GM12878 (cell line): ENCODE measurements at regions not wholly inside any gene's neighbourhood (a gene's known extent, or its start where the extent isn't known, plus 50 kb on each side); places are given as distances from the start of the nearest gene placed in this dataset.

ENCODE experiments used
- IKZF2 ChIP-seq, 2 experiments: fragments of 450-650 bp; IDR thresholded peaks; 2 replicates each; pipeline ENCODE4 v1.6.1; 2017; ENCODE audit warnings: mild to moderate bottlenecking in 2 of 2, moderate library complexity in 2 of 2
- MEF2B ChIP-seq: fragments of 450-650 bp; IDR thresholded peaks from 2 replicates; pipeline ENCODE4 v1.6.1; 2018; ENCODE audit warnings: mild to moderate bottlenecking, moderate library complexity; ENCODE audit not compliant: partially characterized antibody, poor library complexity, severe bottlenecking
- SRF ChIP-seq, 2 experiments: IDR thresholded peaks; 2 replicates each; pipeline ENCODE4 v1.6.1; 2011; ENCODE audit warnings: low read depth in 2 of 2, low read length in 2 of 2, mild to moderate bottlenecking in 1 of 2, moderate library complexity in 1 of 2
- TF ChIP-seq, protein P1 (sequence below): fragments of 450-650 bp; formaldehyde crosslinking; IDR thresholded peaks from 2 replicates; pipeline ENCODE4 v1.4.0; 2020; ENCODE audit warnings: mild to moderate bottlenecking, moderate library complexity
- TF ChIP-seq, protein P2 (sequence below): fragments of 450-650 bp; IDR thresholded peaks from 2 replicates; pipeline ENCODE4 v1.6.1; 2017; ENCODE audit warnings: antibody characterized with exemption, mild to moderate bottlenecking, moderate library complexity

DNA sequence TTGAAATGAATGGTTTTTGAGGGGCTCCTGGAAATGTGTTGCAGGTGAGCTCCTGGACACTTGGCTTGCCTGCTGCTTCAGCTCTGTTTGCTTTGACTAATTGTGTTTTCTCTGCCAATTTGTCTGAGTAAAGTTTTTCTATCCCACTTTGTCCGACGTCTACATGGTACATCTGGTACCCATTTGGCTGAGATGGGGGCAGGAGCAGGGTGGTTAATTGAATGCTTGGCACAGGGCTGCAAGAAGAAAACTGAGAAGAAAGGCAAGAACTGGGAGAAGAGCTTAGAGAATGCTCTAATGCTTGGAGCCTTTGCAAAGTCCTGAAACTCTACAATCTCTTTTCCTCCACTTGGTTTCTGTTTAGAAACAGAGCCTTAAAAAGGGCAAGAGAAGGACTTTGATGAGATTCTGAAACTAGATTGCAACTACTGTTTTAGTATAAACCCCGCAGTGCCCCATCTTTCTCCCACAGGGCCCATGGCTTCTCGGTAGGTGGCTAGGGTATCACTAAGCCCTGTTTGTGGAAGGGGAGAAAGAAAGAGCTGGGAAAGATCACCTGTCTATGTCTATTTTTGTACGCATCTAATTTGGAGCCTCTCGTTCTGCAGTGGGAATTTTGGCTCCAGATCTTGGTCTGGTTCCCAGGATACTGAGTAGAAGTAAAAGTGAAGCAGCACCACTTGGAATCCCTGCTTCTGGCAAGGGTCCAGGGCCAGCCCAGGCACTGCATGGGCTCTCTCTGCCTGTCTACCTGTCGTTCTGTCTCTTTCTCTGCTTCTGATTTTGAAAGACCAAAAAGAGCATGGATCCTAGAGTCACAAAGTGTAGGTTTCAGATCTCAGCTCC, 214.4 kb downstream of the SEMA6A start (continued):
- TF ChIP-seq, protein P1, sequence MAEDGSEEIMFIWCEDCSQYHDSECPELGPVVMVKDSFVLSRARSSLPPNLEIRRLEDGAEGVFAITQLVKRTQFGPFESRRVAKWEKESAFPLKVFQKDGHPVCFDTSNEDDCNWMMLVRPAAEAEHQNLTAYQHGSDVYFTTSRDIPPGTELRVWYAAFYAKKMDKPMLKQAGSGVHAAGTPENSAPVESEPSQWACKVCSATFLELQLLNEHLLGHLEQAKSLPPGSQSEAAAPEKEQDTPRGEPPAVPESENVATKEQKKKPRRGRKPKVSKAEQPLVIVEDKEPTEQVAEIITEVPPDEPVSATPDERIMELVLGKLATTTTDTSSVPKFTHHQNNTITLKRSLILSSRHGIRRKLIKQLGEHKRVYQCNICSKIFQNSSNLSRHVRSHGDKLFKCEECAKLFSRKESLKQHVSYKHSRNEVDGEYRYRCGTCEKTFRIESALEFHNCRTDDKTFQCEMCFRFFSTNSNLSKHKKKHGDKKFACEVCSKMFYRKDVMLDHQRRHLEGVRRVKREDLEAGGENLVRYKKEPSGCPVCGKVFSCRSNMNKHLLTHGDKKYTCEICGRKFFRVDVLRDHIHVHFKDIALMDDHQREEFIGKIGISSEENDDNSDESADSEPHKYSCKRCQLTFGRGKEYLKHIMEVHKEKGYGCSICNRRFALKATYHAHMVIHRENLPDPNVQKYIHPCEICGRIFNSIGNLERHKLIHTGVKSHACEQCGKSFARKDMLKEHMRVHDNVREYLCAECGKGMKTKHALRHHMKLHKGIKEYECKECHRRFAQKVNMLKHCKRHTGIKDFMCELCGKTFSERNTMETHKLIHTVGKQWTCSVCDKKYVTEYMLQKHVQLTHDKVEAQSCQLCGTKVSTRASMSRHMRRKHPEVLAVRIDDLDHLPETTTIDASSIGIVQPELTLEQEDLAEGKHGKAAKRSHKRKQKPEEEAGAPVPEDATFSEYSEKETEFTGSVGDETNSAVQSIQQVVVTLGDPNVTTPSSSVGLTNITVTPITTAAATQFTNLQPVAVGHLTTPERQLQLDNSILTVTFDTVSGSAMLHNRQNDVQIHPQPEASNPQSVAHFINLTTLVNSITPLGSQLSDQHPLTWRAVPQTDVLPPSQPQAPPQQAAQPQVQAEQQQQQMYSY (CRISPR knock-in tag), result no peak
- TF ChIP-seq IKZF2 (IDR thresholded peaks at IDR 0.05) (0 out of 4 replicates have a peak, but pooled peaks of 1 of the 2 experiments have one; percentile 15), SRF (IDR thresholded peaks at IDR 0.05; ENCODE audit: low read depth in 2 of 2, low read length in 2 of 2) (no peak), MEF2B (peak; percentile 41)
- TF ChIP-seq, protein P2, sequence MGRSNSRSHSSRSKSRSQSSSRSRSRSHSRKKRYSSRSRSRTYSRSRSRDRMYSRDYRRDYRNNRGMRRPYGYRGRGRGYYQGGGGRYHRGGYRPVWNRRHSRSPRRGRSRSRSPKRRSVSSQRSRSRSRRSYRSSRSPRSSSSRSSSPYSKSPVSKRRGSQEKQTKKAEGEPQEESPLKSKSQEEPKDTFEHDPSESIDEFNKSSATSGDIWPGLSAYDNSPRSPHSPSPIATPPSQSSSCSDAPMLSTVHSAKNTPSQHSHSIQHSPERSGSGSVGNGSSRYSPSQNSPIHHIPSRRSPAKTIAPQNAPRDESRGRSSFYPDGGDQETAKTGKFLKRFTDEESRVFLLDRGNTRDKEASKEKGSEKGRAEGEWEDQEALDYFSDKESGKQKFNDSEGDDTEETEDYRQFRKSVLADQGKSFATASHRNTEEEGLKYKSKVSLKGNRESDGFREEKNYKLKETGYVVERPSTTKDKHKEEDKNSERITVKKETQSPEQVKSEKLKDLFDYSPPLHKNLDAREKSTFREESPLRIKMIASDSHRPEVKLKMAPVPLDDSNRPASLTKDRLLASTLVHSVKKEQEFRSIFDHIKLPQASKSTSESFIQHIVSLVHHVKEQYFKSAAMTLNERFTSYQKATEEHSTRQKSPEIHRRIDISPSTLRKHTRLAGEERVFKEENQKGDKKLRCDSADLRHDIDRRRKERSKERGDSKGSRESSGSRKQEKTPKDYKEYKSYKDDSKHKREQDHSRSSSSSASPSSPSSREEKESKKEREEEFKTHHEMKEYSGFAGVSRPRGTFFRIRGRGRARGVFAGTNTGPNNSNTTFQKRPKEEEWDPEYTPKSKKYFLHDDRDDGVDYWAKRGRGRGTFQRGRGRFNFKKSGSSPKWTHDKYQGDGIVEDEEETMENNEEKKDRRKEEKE, result no peak
- TF ChIP-seq, all 136 proteins: peak for 3
